ENCODE measurements at regions not wholly inside any gene's neighbourhood (a gene's known extent, or its start where the extent isn't known, plus 50 kb on each side); places are given as distances from the start of the nearest gene placed in this dataset.

- no peak for TF ChIP-seq CTCF (IDR thresholded peaks at IDR 0.05)
These were observed 203.1 kb downstream of the PIK3R1 start for GRCh38 chr5:68418680-68419079.

GRCh38 chr5:68419081-68419636, 203.6 kb downstream of the PIK3R1 start:
- no peak for TF ChIP-seq CTCF (IDR thresholded peaks at IDR 0.05)

DNA sequence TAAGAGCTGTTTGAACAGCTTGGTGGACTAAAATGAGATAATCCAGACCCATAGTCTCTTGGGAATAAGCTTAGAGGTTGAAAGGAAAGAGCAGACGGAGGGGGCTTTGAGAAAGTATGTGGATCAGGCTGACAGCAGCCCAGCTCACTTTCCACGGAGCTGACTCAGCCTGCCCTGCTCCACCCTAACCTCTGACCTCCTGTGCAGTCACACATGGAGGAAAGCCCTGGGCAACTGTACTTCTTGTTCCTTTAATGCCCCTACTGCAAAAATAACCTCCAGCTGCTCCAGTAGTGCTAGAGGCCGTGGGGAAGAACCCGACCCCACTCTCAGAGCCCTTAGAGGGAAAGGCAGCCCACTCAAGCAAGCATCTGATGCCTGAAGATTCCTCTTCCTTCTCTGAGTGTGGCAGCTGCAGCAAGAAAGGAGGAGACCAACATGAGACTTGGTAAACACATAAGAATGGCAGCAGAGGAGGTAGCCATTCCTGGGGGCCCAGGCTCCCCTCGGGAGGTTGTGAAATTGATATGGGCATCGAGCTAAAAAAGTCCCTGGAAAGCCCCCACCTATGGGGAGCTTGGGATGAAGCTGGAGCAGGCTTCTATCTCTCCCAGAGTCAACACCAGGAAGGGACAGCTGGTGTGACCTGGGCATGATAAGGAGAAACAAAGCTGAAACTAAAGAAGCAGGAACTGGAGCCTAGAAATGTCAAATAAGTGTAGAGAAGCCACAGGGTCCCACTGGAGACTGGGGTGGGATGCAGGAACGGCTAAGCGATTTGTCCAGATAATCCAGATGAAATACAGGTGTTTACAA, 204.3 kb downstream of the PIK3R1 start:
- TF ChIP-seq CTCF (IDR thresholded peaks at IDR 0.05) = no peak

DNA sequence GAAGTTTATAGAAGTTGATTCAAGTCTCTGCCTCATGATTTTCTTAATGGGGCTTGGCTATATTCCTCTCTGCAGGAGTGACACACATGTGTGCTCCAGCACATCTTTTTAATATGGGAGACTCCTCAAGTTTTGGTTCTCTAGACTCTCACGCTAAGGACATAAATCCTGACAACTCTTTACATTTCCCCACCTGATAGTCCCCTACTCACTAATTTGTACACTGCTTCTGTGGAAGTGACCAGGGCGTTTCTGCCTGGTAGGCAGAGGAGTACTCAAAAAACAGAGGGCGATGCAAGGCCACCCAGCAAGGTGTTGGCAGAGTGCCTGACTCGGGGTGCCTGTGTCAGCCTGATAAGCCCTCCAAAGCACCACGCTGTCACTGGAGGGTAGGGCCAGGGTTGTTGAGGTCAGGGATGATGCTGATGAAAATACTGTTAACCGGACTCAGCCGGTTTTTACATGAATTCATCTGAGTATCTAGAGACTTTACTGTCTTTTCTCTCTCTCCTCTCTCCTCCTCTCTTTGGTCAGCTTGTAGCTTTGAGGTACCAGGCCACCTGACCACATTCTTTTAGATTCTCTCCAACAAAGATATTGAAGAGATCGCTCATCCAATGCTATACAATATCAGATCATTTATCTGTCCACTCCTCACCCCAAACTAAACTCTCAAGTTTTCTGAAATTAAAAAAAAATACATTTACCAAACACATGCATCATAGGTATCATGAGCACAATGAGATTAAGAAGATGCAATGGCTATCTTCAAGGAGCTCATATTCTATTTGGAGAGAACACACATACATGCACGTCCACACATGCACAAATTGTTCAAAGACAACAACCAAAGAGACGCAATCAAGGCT, 205.2 kb downstream of the PIK3R1 start:
- no peak for TF ChIP-seq CTCF (IDR thresholded peaks at IDR 0.05)

DNA sequence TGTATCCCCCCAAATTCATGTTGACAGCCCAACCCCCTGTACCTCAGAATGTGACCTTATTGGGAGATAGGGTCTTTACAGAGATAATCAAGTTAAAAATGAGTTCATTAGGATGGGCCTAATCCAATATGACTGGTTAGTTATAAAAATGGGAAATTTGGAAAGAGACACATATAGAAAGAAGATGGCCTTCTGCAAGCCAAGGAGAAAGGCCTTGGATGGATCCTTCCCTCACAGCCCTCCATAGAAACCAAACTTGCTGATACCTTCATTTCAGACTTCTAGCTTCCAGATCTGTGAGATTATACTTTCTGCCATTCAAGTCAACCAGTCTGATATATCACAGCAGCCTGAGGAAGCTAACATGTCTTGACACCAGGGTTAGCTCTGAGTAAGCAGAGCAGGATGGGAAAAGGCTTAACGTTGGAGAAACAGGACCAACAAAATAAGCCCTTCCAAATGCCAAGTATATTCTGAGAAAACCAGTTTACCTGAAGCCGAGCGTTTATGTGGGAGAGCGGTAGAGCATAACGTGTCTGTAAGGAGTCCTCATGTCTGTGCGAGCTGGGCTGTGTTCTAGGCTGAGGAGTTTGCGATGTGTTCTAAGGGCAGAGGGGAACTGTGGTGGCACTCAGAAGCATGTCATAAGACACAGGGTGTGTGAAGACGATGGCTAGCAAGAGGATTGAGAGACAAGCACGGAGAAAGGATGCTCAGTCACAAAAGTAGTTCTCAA, 206.1 kb downstream of the PIK3R1 start:
- TF ChIP-seq CTCF (IDR thresholded peaks at IDR 0.05) = no peak

DNA sequence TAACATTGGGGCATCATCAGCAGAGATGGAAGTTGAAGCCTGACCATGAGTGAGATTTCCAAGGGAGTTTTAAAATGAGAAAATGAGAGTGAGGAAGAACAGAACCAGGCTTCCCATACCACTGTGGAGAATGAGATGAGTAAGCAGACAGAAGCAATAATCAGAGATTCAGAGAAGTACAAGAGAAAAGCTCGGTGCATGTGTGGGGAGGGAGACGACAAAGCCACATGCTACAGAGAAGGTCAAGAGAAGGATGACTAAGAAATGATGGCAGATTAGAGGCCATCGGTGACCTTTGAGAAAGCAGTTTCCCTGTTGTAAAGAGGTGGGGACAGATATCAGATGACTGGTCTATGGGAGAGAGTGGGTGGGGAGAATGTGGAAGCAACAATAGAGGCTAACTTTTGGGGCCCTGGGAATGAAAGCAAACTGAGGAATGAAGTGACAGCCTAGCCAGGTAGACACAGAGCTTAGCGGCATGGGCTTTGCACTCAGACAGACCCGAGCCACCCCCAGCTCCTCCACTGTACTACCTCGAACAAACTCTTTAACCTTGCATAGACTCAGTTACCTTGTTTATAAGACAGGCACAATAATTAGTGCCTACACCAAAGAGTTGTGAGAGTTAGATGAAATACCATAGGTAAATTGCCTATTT, 207.7 kb downstream of the PIK3R1 start:
- no peak for TF ChIP-seq CTCF (IDR thresholded peaks at IDR 0.05)
